ENCODE measurements at regions not wholly inside any gene's neighbourhood (a gene's known extent, or its start where the extent isn't known, plus 50 kb on each side); places are given as distances from the start of the nearest gene placed in this dataset.
"Not testable (repeated sequence)": the region's sequence is repeated elsewhere in the genome, so short reads cannot be mapped to it uniquely, and the experiment has no call there.

DNA sequence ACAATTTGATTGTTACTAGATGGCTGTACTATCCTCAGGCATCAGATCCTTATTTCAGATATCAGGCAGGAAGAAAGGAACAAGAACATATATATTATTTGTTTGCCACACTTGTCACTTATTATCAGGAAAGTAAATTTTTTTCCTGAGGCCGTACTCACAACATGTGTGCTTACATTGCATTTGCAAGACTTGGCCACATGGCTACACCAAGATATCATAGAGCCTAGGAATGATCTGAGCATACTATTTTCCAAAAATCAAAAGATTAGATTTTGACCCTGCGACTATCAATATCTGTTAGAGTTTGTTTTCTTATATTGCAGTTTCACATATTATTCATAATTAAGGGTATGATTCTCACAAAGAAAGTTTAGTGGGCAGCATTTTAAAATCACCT lies 426.2 kb upstream of the BCHE start:
- ChIA-PET POLR2A (no interaction called here), CTCF (no interaction called here)
- TF ChIP-seq CTCF (IDR thresholded peaks at IDR 0.05) (no peak), EZH2 (IDR thresholded peaks at IDR 0.05; ENCODE audit: borderline replicate concordance, insufficient read depth, low read depth, low read length, poor library complexity, severe bottlenecking) (no peak)
- ATAC-seq (ENCODE audit: low read depth), result no peak
- no peaks in the 10 kb centered on the region for H4K20me1 ChIP-seq (ENCODE audit: control insufficient read depth, insufficient read depth, low read length, poor library complexity, severe bottlenecking)
- no peaks in the 10 kb centered on the region for H3K9me3 ChIP-seq (ENCODE audit: control extremely low read depth in 1 of 3, control insufficient read depth in 2 of 3, insufficient read depth in 1 of 3, low read length in 2 of 3)
- H3K27ac Mint-ChIP-seq, result no peak overlapping the region
- no peak overlapping the region for H3K27ac ChIP-seq (ENCODE audit: low read length in 2 of 2)
- H3K27me3 ChIP-seq (replicated peaks in 1 of 4; ENCODE audit: control extremely low read depth in 1 of 4, control insufficient read depth in 3 of 4, insufficient read depth in 4 of 4, low read length in 3 of 4), result no peaks in the 10 kb centered on the region
- intact Hi-C loops (cut with micrococcal nuclease), result no loop called here
- no peaks in the 10 kb centered on the region for H3K79me2 ChIP-seq (ENCODE audit: control insufficient read depth, insufficient read depth, low read length)
- DNase-seq, result no peak
- H2AFZ ChIP-seq (ENCODE audit: insufficient read depth, low read depth, low read length, poor library complexity, severe bottlenecking), result no peak overlapping the region
- WGBS (ENCODE audit: insufficient coverage), result no CpG with 5 or more reads among the region's 2 CpGs
- no peak overlapping the region for H3K9ac ChIP-seq (ENCODE audit: low read length)
- H3K4me2 ChIP-seq (replicated peaks; ENCODE audit: low read depth, low read length, poor library complexity, severe bottlenecking), result no peak overlapping the region
- no peaks in the 10 kb centered on the region for H3K36me3 ChIP-seq (replicated peaks in 1 of 2; ENCODE audit: control extremely low read depth in 1 of 2, control insufficient read depth in 1 of 2, extremely low read depth in 1 of 2, insufficient read depth in 2 of 2, low read length in 1 of 2)
- no peaks in the 10 kb centered on the region for H3K4me1 ChIP-seq (ENCODE audit: control insufficient read depth in 2 of 2, insufficient read depth in 2 of 2, low read length in 2 of 2)
- no peaks in the 10 kb centered on the region for H3K4me1 Mint-ChIP-seq
- no peak overlapping the region for H3K4me3 ChIP-seq (ENCODE audit: control extremely low read depth in 1 of 5, extremely low read depth in 1 of 5, insufficient read depth in 1 of 5, low read depth in 2 of 5, low read length in 4 of 5)
- H3K27me3 Mint-ChIP-seq, result no peaks in the 10 kb centered on the region
- H3K9me3 Mint-ChIP-seq (ENCODE audit: insufficient read depth), result peaks cover 4% of the 10 kb centered on the region
- H3K4me3 Mint-ChIP-seq, result no peak overlapping the region

DNA sequence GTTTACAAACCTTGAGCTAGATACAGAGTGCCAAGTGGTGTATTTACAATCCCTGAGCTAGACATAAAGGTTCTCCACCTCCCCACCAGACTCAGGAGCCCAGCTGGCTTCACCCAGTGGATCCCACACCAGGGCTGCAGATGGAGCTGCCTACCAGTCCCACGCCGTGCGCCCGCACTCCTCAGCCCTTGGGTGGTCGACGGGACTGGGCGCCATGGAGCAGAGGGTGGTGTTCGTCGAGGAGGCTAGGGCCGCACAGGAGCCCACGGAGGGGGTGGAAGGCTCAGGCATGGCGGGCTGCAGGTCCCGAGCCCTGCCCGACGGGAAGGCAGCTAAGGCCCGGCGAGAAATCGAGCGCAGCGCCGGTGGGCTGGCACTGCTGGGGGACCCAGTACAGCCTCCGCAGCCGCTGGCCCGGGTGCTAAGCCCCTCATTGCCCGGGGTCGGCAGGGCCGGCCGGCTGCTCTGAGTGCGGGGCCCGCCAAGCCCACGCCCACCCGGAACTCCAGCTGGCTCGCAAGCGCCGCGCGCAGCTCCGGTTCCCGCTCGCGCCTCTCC lies 421.1 kb upstream of the BCHE start:
- H3K79me2 ChIP-seq (ENCODE audit: control insufficient read depth, insufficient read depth, low read length); H3K36me3 ChIP-seq (replicated peaks in 1 of 2; ENCODE audit: control extremely low read depth in 1 of 2, control insufficient read depth in 1 of 2, extremely low read depth in 1 of 2, insufficient read depth in 2 of 2, low read length in 1 of 2); H3K4me3 ChIP-seq (ENCODE audit: control extremely low read depth in 1 of 5, extremely low read depth in 1 of 5, insufficient read depth in 1 of 5, low read depth in 2 of 5, low read length in 4 of 5); CTCF ChIA-PET; intact Hi-C loops (cut with micrococcal nuclease); ATAC-seq (ENCODE audit: low read depth); H3K27ac ChIP-seq (ENCODE audit: low read length in 2 of 2); DNase-seq; H3K4me1 Mint-ChIP-seq; H3K9me3 ChIP-seq (ENCODE audit: control extremely low read depth in 1 of 3, control insufficient read depth in 2 of 3, insufficient read depth in 1 of 3, low read length in 2 of 3); H3K4me2 ChIP-seq (replicated peaks; ENCODE audit: low read depth, low read length, poor library complexity, severe bottlenecking); H3K4me1 ChIP-seq (ENCODE audit: control insufficient read depth in 2 of 2, insufficient read depth in 2 of 2, low read length in 2 of 2); H4K20me1 ChIP-seq (ENCODE audit: control insufficient read depth, insufficient read depth, low read length, poor library complexity, severe bottlenecking); H3K9me3 Mint-ChIP-seq (ENCODE audit: insufficient read depth); H3K27me3 ChIP-seq (replicated peaks in 1 of 4; ENCODE audit: control extremely low read depth in 1 of 4, control insufficient read depth in 3 of 4, insufficient read depth in 4 of 4, low read length in 3 of 4); H3K27ac Mint-ChIP-seq; H3K4me3 Mint-ChIP-seq; POLR2A ChIA-PET; H2AFZ ChIP-seq (ENCODE audit: insufficient read depth, low read depth, low read length, poor library complexity, severe bottlenecking); H3K27me3 Mint-ChIP-seq; H3K9ac ChIP-seq (ENCODE audit: low read length): not testable (repeated sequence)
- 94% methylated on average over 28 of the region's 41 CpGs for WGBS (ENCODE audit: insufficient coverage)
